T-helper 17 cell (primary cell): ENCODE measurements at regions not wholly inside any gene's neighbourhood (a gene's known extent, or its start where the extent isn't known, plus 50 kb on each side); places are given as distances from the start of the nearest gene placed in this dataset.
"Not testable (repeated sequence)": the region's sequence is repeated elsewhere in the genome, so short reads cannot be mapped to it uniquely, and the experiment has no call there.

Experiments
- ATAC-seq: fragments of 150-1000 bp; cut with Tn5 transposase; 2 replicates; pipeline ENCODE4 v1.10.0; 2021; ENCODE audit warnings: mild to moderate bottlenecking, moderate library complexity
- DNase-seq, 3 donors: peaks; one replicate each; pipeline versions ENCODE4 v3.0.0 to v3.0.0-alpha.2; 2020 to 2021
- H3K9me3 ChIP-seq: one replicate; pipeline ENCODE4 v1.7.0; 2013; ENCODE audit warnings: low read length, mild to moderate bottlenecking; ENCODE audit not compliant: control insufficient read depth, poor library complexity, severe bottlenecking
- H3K27ac Mint-ChIP-seq: one replicate; pipeline ENCODE4 v1.8.0; 2022; ENCODE audit warnings: mild to moderate bottlenecking, moderate library complexity, mixed read lengths
- H3K27me3 Mint-ChIP-seq: one replicate; pipeline ENCODE4 v1.8.0; 2022; ENCODE audit warnings: mixed read lengths
- H3K36me3 Mint-ChIP-seq: one replicate; pipeline ENCODE4 v1.8.0; 2022; ENCODE audit warnings: low read depth, mixed read lengths
- H3K4me1 Mint-ChIP-seq: one replicate; pipeline ENCODE4 v1.8.0; 2022; ENCODE audit warnings: mild to moderate bottlenecking, mixed read lengths
- H3K4me3 Mint-ChIP-seq: one replicate; pipeline ENCODE4 v1.8.0; 2022; ENCODE audit warnings: mild to moderate bottlenecking, moderate library complexity, mixed read lengths

DNA sequence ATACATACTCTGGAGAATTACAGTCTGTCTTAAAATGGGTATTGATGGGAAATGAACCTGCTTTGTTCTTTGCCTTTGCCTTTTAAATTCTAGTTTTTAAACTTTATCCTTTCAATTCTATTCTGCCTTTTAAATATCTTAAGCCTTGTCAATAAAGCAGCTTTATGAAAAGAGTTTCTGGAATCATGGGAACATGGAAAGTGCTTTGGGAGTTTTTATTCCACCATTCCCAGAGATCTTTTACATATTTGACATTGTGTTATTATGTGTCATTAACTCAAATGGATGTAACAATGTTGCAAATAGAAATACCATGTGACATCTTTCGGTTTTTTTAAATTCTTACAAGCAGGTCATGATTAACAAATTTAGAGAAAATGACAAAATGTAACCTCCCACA is 555.7 kb upstream of the ANO3 start:
- no peak for ATAC-seq
- Mint-ChIP-seq H3K27ac (no peak overlapping the region), H3K4me3 (no peak overlapping the region)

DNA sequence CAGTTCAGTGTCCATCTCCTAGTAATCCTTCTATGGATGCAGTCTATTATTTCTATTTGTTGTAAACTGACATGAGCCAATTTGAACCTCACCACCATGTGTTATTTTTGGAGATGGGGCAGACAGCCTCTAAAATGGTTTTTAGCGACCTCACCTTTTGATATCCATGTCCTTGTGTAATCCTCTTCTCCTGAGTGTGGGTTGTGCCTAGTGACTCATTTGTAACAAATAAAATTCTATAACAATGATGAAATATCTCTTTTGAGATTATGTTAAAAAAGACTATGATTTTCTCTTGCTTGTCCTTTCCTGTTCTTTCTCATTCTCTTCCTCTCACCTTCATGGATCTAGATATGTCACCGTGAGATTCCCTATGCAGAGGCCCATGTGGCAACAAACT is 554.6 kb upstream of the ANO3 start:
- DNase-seq (no peak), ATAC-seq (no peak)
- Mint-ChIP-seq H3K4me1 (no peaks in the 10 kb centered on the region), H3K27ac (no peak overlapping the region), H3K4me3 (no peak overlapping the region), H3K36me3 (no peaks in the 10 kb centered on the region), H3K27me3 (no peaks in the 10 kb centered on the region)
- H3K9me3 ChIP-seq = peaks cover 3% of the 10 kb centered on the region

More for the DNA sequence above, 555.7 kb upstream of the ANO3 start:
- H3K36me3 Mint-ChIP-seq = no peaks in the 10 kb centered on the region
- DNase-seq = no peak
- H3K27me3 Mint-ChIP-seq = no peaks in the 10 kb centered on the region
- peaks cover 3% of the 10 kb centered on the region for H3K9me3 ChIP-seq
- no peaks in the 10 kb centered on the region for H3K4me1 Mint-ChIP-seq

DNA sequence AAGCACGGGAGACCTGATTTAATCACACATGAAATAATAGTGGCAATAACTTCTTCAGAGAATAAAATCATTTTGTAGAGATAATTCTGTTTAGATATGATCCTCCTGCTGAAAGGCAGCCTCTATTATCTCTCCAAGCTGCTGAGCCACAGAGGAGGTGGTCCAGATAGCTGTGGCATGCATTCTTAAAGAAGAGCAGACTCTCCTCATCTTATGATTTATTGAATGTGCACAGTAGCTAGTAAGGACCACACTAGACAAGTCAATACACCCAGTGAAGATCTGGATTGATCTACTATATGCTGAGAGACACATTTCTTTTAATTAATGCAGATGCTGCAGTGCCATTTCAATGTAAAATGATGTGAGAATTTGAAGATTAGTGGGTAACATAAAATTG is 552.9 kb upstream of the ANO3 start:
- no peaks in the 10 kb centered on the region for H3K36me3 Mint-ChIP-seq
- DNase-seq = no peak
- H3K27ac Mint-ChIP-seq = no peak overlapping the region
- peaks cover 3% of the 10 kb centered on the region for H3K9me3 ChIP-seq
- H3K4me3 Mint-ChIP-seq = no peak overlapping the region
- H3K27me3 Mint-ChIP-seq = no peaks in the 10 kb centered on the region
- no peaks in the 10 kb centered on the region for H3K4me1 Mint-ChIP-seq
- no peak for ATAC-seq

DNA sequence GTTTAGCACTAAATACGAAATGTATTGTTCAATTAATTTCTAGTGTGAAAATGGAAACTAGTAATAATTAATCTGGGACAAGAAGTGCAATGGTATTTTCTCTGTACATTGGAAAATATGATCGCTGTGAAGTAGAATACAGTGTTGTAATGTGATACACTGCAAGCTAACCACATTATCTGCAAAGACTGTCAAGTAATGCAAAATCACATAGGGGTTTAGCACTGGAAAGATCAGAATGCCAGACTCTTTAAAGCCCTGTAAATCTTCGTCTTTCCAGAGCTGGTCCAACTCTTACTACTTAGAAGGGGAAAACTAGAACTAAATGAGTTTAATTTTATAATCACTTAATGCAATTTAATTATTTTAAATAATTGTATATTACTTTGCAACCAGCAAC is 544.5 kb upstream of the ANO3 start:
- Mint-ChIP-seq H3K27me3 (no peaks in the 10 kb centered on the region), H3K36me3 (no peaks in the 10 kb centered on the region), H3K27ac (no peak overlapping the region), H3K4me3 (no peak overlapping the region), H3K4me1 (no peaks in the 10 kb centered on the region)
- no peak for DNase-seq
- H3K9me3 ChIP-seq = no peaks in the 10 kb centered on the region
- ATAC-seq = no peak

DNA sequence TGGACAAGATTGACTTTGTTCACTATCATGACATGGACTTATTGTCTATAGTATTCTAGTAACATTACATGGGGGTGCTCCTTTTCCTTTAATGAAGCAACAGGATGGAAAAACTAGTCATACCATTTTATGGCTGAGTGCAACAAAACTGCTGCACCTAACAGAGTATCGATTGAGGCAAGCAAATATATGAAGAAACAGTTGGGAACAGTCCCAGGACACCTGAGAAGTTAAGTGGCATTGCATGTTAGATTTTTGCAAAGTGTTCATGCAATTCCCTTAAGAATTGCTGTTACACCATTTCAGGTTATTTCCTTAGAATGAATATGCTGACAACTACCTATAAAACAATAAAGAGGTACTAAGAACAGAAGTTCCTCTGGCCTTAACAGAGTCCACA is 541.5 kb upstream of the ANO3 start:
- H3K9me3 ChIP-seq = no peaks in the 10 kb centered on the region
- no peaks in the 10 kb centered on the region for H3K27me3 Mint-ChIP-seq
- no peak overlapping the region for H3K4me3 Mint-ChIP-seq
- no peak overlapping the region for H3K27ac Mint-ChIP-seq
- no peaks in the 10 kb centered on the region for H3K4me1 Mint-ChIP-seq
- no peaks in the 10 kb centered on the region for H3K36me3 Mint-ChIP-seq
- ATAC-seq (no peak), DNase-seq (no peak)

DNA sequence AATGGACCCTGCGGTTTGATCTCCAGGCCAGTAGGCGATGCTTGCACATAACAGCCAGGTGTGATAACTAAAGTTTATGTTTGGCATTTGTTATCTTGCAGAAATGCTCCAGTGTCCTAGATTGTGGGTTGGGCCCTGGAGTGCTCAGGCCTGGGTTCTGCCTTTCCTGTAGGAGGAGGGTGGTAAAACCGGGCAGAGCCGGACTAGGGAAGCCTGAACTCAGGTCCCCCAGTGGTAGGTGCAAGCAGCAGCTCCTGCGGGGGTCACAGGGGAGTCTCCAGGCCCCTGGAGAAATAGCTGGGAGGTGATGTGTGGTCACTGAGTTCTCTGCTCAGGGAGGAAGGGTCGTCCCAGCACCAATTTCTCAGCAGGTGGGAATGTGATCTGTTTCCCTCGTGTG is 538.3 kb upstream of the ANO3 start:
- DNase-seq (no peak), ATAC-seq (no peak)
- no peaks in the 10 kb centered on the region for H3K36me3 Mint-ChIP-seq
- H3K4me3 Mint-ChIP-seq = no peak overlapping the region
- H3K9me3 ChIP-seq = no peaks in the 10 kb centered on the region
- no peaks in the 10 kb centered on the region for H3K4me1 Mint-ChIP-seq
- no peak overlapping the region for H3K27ac Mint-ChIP-seq
- no peaks in the 10 kb centered on the region for H3K27me3 Mint-ChIP-seq

DNA sequence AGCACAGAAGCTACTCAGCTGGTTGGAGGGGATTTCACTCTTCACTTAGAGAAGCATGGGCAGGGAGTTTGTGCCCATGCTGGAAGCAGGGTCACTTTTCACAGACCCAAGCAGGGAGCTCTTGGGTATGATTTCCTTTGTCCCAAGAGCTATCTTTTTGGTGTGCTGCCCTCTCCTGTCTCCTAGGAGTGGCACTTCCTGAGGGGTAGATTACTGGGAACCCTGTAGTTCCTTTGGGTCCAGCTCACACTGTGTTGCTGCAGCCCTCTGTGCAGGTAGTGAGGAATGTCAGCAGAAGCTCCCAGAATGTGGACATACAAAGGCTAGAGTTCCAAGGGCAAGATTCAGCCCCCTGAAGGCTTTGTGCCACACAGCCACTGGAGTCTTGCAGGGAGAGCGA is 537.1 kb upstream of the ANO3 start:
- no peaks in the 10 kb centered on the region for H3K9me3 ChIP-seq
- Mint-ChIP-seq H3K4me1 (no peaks in the 10 kb centered on the region), H3K27me3 (no peaks in the 10 kb centered on the region), H3K4me3 (no peak overlapping the region), H3K27ac (no peak overlapping the region), H3K36me3 (no peaks in the 10 kb centered on the region)
- no peak for ATAC-seq
- DNase-seq = no peak

DNA sequence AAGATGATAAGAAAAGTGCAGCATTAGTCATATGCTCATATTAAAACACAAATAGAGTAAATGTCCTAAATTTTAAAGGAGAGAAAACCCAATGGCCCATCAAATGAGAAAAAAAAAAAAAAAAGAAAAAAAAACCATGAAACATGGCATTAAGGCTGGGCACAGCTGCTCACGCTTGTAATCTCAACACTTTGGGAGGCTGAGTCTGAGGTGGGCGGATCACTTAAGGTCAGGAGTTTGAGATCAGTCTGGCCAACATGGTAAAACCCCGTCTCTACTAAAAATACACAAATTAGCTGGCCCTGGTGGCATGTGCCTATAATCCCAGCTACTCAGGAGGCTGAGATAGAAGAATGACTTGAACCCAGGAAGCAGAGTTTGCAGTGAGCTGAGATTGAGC is 515.5 kb upstream of the ANO3 start:
- Mint-ChIP-seq H3K4me1 (no peaks in the 10 kb centered on the region), H3K36me3 (no peaks in the 10 kb centered on the region), H3K27ac (no peak overlapping the region), H3K27me3 (no peaks in the 10 kb centered on the region), H3K4me3 (no peak overlapping the region)
- ATAC-seq (no peak), DNase-seq (no peak)
- H3K9me3 ChIP-seq = peaks cover 2% of the 10 kb centered on the region

DNA sequence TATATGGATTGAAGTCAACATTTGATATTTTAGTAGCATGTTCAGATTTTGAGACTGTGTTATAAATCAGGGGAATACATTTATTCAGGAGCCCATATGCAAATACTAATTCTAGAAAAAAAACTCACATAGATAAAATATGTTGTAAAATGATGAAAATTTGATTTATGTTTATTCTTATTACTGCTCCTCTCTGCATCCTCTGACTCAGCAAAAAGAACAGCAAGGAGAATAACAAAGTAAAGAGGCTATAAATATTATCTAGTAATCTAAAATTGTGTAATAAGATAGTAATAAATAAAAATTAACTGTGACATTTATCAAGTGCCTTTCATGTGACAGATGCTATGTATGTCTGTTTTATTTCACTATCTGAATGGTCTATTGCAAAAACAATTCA is 507.2 kb upstream of the ANO3 start:
- no peak overlapping the region for H3K4me3 Mint-ChIP-seq
- ATAC-seq (no peak), DNase-seq (no peak)
- H3K36me3 Mint-ChIP-seq = no peaks in the 10 kb centered on the region
- no peaks in the 10 kb centered on the region for H3K9me3 ChIP-seq
- no peaks in the 10 kb centered on the region for H3K27me3 Mint-ChIP-seq
- no peaks in the 10 kb centered on the region for H3K4me1 Mint-ChIP-seq
- no peak overlapping the region for H3K27ac Mint-ChIP-seq

DNA sequence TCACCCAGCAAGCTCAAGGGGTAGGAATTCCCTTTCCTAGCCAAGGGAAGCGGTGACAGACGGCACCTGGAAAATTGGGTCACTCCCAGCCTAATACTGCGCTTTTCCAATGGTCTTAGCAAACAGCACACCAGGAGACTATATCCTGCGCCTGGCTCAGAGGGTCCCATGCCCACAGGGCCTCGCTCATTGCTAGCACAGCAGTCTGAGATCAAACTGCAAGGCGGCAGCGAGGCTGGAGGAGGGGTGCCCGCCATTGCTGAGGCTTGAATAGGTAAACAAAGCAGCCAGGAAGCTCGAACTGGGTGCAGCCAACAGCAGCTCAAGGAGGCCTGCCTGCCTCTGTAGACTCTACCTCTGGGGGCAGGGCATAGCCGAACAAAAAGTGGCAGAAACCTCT is 500.4 kb upstream of the ANO3 start:
- not testable (repeated sequence) for H3K36me3 Mint-ChIP-seq, ATAC-seq, DNase-seq, H3K9me3 ChIP-seq, H3K27ac Mint-ChIP-seq, H3K27me3 Mint-ChIP-seq, H3K4me1 Mint-ChIP-seq, H3K4me3 Mint-ChIP-seq

DNA sequence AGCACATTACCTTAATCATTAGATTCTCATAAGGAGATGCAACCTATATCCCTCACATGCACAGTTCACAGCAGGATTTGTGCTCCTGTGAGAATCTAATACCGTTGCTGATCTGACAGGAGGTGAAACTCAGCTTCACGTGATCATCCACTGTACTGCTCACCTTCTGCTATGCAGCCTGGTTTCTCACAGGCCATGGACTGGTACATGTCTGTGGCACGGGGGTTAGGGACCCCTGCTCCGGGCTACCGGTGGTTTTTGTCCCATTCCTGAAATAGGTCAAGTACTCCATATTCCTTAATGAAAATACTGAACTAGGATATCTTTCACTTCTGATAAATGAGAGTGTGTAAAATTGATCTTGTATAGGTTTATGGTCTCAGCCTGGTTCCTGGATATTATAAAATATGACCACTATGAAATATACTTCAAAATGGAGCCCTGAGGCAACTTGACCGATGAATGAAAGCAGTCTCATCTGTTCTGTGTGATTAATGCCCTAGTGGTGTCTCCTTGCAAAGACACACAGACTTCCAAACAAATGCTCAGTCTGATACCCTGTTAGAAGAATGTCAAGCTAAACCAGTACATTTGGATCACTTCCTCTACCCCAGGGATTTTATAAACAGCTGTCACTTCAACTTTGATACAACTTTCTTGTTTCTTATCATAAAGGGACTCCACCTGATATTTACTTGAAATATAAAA is 492.9 kb upstream of the ANO3 start:
- H3K27me3 Mint-ChIP-seq = no peaks in the 10 kb centered on the region
- H3K4me1 Mint-ChIP-seq = no peaks in the 10 kb centered on the region
- no peaks in the 10 kb centered on the region for H3K9me3 ChIP-seq
- no peak overlapping the region for H3K4me3 Mint-ChIP-seq
- no peak overlapping the region for H3K27ac Mint-ChIP-seq
- H3K36me3 Mint-ChIP-seq = no peaks in the 10 kb centered on the region
- DNase-seq (no peak), ATAC-seq (no peak)

DNA sequence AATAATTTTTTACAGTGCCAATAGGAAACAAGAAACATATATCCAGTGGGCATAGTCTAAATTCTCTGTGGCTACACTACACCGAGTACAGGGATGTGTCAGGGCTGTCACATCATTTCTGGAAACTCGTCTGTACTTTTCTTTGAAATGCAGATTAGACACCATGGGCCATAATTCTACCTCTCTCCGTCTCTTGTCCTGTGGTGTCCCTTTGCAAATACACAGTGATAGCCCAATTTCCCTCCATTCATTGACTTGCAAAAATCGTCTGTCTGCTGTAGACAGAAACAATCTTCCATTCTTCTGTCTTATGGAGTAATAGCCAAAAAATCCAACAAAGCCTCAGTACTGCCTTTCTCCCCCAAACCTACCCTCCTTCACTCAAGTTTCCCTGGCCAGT is 487.1 kb upstream of the ANO3 start:
- no peak for ATAC-seq
- Mint-ChIP-seq H3K4me1 (no peaks in the 10 kb centered on the region), H3K4me3 (no peak overlapping the region), H3K27me3 (no peaks in the 10 kb centered on the region), H3K36me3 (no peaks in the 10 kb centered on the region), H3K27ac (no peak overlapping the region)
- DNase-seq = no peak
- H3K9me3 ChIP-seq = no peaks in the 10 kb centered on the region

DNA sequence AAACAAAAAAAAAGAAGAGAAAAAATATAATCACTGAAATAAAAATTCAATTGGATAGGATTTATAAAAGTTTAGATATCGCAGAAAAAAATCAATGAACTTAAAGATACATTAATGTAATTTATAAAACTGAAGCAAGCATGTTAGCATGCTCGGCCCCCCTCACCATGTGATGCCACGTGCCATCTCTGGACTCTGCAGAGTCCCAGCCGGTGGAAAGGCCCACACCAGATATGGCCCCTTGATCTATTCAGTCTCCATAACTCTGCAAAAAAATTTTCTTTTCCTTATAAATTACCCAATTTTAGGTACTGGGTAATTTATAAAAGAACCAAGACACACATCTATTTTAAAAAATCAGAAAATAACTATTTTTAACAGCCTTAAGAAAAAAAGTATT is 476.0 kb upstream of the ANO3 start:
- no peaks in the 10 kb centered on the region for H3K4me1 Mint-ChIP-seq
- H3K36me3 Mint-ChIP-seq = no peaks in the 10 kb centered on the region
- no peak for ATAC-seq
- no peak overlapping the region for H3K27ac Mint-ChIP-seq
- no peak for DNase-seq
- no peaks in the 10 kb centered on the region for H3K27me3 Mint-ChIP-seq
- H3K9me3 ChIP-seq = no peaks in the 10 kb centered on the region
- H3K4me3 Mint-ChIP-seq = no peak overlapping the region

DNA sequence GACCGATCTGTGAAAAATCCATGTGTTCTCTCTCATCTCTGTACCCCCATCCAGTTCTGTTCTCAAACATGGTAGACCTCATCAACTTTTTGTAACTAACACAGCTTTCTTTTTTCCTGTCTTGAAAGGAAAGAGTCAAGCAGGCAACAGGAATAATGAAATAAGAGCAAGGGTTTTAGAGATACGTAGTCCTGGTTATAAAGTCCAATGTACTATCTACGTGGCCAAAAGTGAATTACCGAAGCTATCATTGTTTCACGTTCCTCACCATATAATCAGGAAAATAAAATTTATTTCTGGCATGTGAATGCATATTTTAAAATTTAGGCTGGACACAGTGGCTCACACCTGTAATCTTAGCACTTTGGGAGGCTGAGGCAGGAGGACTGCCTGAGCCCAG is 472.2 kb upstream of the ANO3 start:
- no peak for ATAC-seq
- no peak overlapping the region for H3K4me3 Mint-ChIP-seq

More for the DNA sequence above, 472.2 kb upstream of the ANO3 start:
- DNase-seq = no peak
- H3K9me3 ChIP-seq = no peaks in the 10 kb centered on the region
- Mint-ChIP-seq H3K27me3 (no peaks in the 10 kb centered on the region), H3K36me3 (no peaks in the 10 kb centered on the region), H3K4me1 (no peaks in the 10 kb centered on the region), H3K27ac (no peak overlapping the region)
